GM19463 (cell line): ENCODE measurements at regions not wholly inside any gene's neighbourhood (a gene's known extent, or its start where the extent isn't known, plus 50 kb on each side); places are given as distances from the start of the nearest gene placed in this dataset.
"Not testable (repeated sequence)": the region's sequence is repeated elsewhere in the genome, so short reads cannot be mapped to it uniquely, and the experiment has no call there.

Experiments
- ATAC-seq: cut with Tn5 transposase; IDR thresholded peaks from one replicate; pipeline ENCODE4 v1.9.1; 2021; ENCODE audit warnings: mild to moderate bottlenecking, moderate library complexity; ENCODE audit not compliant: unreplicated experiment

DNA sequence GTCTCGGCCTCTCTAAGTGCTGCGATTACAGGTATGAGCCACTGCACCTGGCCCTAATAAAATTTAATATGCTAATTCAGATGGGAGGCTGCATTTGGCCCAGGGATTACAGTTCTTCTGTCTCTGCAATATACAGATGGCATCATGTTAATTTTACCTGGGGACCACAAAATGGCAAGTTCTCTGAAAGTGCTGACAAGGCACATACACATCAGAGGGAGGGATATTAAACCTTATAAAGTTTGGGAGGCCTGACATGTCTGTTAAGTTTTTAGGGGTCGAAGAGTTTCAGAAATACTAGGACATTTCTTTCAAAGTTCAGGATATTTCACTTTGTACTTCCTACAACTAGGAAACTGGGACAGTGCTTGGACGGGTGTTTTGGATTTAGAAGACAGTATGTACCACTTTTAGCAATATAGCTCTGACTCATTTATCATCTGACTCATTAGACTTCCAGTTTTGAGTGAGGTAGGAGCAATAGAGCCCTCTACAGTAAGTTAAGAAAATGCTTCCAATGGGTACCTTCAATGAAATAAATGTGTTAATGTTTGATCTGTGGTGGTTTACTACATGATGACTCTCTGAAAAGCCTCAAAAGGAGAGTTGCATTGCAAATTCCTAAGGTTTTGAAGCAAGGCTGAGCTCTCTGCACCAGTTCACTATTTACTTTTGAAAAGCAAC, 981.0 kb upstream of the HS3ST1 start:
- no peak for ATAC-seq

DNA sequence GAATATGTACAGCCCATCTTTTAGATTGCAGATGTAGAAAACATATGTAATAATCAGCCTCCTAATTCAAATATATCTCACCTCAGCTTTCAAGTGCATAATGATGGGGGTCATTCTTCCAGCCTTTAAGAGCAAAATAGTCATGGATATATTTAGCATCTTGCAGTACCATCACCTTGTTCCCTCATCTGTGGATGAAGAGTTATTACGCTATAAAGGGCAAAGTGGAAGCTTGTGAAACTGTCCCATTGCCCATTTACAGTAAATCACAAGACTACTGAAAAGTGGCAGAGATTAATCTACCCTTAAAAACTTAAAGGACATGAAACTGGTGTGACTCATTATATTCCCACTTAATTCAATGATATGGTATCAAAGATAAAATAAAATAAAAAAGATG, 979.7 kb upstream of the HS3ST1 start:
- ATAC-seq, result no peak

DNA sequence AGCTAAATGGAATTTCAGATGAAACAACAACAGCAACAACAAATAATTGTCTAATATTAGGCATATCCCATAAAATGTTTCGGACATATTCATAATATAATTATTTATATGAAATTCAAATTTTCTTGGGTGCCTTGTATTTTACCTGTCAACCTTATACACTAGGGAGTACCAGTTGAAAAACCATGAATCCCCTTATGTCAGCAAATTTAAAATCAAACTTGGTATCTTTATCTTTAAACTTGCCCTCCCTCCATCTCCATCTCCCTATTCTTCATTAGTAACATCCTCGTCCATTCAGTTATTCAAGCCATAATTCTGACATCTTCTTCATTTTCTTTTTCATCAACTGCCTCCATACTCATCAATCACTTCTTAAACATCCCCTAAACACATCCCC, 974.5 kb upstream of the HS3ST1 start:
- ATAC-seq, result no peak

DNA sequence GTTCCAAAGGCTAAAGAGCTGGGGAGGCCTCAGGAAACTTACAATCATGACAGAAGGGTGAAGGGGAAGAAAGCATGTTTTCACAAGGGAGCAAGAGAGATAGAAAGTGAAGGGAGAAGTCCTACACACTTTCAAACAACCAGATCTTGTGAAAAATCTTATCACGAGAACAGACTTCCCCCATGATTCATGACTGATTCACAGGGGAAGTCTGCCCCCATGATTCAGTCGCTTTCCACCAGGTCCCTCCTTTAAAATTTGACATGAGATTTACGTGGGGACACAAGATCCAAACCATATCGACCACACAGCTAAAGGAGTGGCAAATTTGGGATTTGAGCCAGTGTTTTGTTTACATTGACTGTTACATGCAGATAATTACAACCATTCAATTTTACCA, 971.1 kb upstream of the HS3ST1 start:
- no peak for ATAC-seq

DNA sequence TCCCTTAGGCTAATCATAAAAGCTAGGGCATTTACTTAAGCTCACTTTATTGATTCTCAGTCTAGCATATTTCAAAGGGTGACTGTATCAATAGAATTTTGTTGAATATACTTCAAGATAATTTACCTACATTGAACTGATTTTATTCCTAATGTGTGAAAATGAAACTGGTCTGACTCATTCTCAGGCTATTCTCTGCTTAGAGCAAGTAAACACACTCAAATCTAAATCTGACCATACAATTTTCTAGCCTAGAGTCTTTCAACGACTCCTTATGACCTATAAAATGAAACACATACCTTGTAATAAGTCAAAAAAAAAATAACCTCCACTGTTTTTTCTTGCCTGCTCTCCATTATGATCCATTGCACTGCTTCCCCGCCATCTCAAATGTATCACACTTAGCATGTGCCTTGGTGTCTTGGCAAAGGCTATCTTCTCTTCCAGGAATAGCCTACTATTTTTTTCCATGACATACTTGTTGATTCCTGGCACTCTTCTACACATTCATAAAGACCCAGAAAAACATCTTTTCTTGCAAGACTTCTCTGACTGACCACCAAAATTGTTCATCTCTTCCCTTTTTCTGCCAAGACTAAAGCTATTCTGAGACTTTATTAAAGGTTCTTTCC, 965.1 kb upstream of the HS3ST1 start:
- no peak for ATAC-seq

DNA sequence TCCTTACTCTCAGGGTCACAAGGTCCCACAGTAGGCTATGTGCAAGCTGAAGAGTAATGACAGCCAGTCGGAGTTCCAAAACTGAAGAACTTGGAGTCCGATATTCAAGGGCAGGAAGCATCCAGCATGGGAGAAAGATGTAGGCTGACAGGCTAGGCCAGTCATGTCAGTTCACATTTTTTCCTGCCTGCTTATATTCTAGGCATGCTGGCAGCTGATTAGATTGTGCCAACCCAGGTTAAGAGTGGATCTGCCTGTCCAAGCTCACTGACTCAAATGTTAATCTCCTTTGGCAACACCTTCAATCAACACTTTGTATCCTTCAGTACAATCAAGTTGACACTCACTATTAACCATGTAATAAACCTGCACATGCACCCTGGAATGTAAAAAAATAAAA, 960.9 kb upstream of the HS3ST1 start:
- ATAC-seq, result no peak

DNA sequence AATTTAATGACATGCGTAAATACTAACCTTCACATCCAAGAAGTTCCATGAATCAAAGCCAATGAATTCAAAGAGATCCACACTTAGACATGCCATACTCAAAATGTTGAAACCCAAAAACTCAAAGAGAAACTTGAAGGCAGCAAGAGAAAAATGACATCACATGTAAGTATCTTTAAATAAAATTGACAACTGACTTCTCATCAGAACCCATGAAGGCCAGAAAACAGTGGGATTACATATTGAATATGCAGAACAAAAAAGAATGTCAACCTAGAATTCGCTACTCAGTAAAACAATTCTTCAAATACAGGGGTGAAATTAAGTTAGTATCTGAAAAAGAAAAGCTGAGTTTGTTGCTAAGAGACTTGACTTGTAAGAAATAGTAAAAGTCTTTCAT, 953.9 kb upstream of the HS3ST1 start:
- ATAC-seq, result no peak

DNA sequence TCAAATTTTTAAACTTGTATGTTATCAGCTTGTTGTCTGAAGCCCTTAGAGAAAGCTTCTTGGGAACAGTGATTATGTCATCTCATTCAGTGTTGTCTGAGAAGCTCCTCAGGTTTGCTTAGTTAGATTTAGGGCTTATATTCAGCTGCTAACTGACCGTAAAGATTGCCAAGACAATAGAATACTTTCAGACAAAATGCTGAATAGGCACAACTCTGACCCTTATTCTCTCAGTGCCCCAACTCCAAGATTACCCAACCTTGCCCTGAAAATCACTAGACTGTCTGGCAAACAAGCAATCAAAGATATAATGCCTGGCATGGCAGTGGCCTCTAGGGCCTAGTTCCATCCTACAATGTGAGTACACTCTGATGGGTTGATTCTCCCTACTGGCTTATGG, 950.5 kb upstream of the HS3ST1 start:
- no peak for ATAC-seq

DNA sequence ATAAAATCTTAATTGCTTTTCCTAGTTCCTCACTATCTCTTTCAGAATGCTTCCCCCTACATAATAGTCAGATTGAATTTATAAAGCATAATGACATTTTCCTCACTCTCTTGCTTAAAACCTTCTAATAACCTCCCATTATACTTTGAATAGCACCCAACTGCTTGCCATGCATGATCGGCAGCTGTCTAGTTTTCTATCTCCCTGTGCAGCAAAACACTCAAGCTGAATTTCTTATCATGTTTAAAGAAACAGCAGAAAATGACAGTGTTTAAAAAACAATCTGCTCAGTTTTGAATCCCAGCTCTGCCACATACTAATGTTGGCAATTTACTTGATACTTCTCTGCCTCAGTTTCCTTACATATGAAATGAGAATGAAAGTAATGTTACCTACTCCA, 947.1 kb upstream of the HS3ST1 start:
- ATAC-seq, result no peak

DNA sequence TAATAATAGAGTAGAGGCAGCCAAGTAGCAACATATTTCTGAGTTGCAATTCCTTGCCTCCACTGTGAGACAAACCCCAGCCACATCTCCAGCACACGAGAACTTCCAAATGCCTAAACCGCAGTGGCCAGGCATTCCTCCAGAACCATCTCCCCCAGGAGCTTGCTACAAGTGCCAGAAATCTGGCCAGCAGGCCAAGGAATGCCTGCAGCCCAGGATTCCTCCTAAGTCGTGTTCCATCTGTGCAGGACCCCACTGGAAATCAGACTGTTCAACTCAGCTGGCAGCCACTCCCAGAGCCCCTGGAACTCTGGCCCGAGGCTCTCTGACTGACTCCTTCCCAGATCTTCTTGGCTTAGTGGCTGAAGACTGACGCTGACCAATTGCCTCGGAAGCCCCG, 937.2 kb upstream of the HS3ST1 start:
- not testable (repeated sequence) for ATAC-seq

DNA sequence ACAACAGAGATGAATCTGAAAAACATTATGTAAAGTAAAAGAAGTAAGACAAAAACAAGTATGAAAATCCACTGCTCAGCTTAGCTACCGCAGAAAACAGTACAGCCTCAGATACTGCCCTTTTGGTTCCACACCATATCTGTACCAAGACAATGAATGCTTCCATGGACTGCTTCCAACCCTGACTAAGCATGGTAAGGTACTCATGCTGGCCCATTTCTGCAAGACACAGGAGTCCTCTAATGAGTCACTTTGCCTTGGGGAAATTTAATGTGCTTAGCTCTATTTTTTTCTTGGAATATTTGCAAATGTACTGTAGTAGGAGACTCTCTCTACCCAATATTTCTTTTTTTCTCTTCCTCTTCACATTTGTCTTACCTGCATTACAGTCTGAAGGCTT, 931.7 kb upstream of the HS3ST1 start:
- no peak for ATAC-seq

DNA sequence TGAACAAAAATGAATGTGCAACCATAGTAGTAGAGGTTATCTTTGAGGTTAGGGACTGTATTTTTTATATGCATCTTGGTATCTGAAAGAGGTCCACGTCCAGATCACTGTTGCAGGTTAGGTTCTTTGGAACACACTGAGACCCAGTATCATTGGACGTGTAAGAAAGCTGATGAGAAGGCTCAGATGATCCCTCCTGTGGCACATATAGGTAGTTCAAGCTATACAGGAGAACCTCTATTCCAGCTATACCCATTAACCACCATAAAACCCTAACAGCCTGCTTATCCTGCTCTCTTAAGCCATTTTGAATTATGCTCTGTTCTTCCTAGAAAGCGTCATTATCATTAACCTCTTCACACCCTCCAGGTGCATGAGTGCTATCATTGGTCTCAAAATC, 930.7 kb upstream of the HS3ST1 start:
- ATAC-seq, result no peak

DNA sequence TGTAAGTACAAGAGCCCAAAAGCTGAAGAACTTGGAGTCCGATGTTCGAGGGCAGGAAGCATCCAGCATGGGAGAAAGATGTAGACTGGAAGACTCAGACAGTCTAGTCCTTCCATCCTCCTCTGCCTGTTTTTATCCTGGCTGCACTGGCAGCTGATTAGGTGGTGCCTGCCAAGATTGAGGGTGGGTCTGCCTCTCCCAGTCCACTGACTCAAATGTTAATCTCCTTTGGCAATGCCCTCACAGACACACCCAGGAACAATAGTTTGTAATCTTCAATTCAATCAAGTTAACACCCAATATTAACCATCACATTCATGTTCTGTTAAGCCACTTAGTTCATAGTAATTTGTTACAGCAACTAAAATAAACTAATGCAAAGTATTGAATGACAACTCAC, 904.4 kb upstream of the HS3ST1 start:
- not testable (repeated sequence) for ATAC-seq

DNA sequence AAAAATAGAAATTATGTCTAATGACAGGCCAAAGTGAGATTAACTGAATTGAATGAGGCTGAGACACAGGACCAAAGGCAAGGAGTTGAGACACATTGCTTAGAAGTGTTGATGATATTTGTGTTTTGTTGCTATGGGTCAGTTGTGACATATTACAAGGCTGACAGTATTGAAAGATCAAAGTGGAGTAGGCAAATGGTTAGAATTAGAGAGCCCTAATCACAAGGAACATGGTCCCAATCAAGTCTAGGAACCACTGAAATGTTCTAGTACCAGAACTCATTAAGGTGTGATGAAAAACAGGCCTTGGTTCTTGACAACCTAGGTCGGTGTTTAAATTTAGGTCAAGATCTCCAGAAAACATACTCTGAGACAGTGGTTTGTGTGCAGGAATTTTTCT, 896.3 kb upstream of the HS3ST1 start:
- no peak for ATAC-seq

DNA sequence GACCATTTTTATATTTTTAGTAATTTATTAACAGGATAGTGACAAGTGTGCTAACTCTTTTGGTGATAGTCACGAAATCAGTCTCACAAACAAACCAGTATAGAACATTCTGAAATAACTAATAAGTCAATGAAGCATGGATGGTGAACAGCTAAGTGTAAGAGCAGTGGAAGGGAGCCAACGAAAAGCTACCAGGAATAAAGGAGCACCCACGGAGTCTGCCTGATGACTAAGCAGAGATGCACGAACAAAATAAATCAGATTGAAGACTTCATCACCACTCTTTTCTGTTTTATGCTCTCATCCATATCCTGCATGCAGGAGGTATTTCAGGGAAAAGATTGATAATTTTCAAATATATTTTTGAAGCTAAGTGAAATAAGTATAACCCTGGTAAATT, 891.1 kb upstream of the HS3ST1 start:
- ATAC-seq, result no peak

DNA sequence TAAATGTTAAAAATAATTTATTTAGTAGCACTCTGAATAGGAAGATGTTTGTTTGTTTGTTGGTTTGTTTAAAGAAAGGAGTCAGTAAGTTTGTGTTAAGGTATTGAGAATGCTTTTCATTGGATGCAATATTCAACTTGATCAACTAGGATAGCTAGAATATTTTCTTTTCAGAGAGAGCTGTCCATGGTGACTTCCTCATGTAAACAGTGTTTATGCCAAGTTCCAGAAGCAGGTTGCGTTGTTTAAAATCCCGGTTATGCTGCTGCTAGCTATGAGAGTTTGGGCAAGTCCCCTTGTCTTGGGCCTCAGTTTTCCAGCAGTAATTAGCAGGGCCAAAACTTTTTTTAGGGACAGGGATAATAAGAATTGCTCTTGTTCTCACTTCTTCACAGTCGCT, 876.2 kb upstream of the HS3ST1 start:
- no peak for ATAC-seq

DNA sequence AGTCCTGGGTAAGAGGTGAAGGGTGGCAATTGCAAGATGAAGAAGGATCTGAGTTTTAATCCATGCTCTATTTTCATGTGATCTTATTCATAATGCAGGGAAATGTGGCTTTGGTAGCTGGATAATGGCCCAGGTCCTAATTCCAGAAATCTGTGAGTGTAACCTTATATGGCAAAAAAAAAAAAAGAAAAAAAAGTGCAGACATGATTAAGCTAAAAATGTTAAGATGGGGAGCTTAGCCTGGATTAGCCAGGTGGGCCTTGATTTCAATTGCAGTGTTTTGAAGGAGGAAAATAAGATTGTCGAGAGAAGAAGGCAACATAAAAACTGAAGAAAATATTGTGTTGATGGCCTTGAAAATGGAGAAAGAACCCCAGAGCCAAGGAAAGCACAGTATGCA, 867.7 kb upstream of the HS3ST1 start:
- no peak for ATAC-seq

DNA sequence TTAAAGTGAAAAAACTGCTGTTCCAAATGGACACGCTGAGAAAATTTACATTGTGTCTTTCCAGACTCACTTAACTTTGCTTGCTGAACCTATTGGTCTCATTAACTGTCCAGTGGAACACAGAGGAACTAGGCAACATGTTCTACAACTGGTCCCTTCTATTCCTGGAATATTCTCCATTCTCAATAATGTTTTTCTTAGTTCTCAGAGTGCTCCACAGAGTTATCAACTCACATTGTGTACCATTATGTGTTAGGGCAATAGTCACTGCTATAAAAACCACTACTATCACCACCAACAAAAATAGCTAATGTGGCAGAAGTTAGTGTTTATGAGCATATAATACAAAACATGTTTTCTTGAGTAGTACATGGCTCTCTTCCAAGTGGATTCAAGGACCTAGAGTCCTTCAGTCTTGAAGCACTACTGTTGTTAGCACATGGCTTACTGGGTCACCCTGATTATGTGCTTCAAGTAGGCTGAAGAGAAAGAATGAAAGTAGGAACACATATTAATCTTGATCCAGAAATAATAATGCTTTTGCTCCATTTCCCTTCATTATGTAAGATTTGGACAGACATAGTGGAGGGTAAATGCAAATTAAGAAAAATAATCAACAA, 865.3 kb upstream of the HS3ST1 start:
- ATAC-seq, result no peak

DNA sequence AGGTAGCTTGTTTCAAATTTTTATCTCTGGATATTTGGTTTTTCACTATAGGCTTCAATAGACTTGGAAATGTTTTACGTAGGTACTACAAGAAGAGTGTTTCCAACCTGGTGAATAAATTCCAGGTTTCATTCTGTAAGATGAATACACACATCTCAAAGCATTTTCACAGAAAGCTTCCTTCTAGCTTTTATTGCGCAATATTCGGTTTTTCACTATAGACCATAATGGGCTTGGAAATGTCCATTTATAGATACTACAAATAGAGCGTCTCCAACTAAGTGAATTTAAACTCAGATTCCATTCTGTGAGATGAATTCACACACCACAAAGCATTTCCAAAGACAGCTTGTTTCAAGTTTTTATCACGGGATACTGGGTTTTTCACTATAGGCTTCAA, 857.7 kb upstream of the HS3ST1 start:
- no peak for ATAC-seq

DNA sequence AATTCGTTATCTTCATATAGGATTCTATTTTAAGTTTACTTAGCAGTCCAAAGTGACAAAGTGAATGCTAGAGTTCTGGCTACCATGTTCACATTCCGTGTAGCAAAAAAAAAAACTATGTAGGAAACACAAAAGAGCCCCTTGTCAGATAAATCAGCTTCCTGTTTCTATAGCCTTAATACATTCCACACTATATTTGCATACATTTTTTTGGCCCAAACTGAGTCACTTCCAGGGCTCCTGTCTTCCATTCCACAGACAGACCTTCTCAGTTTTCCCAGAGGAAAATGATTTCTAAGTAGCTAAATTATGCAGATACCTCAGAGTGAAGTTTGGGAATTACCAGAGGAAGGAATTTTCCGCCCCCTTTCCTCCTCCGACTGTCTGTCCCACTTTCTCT, 841.9 kb upstream of the HS3ST1 start:
- no peak for ATAC-seq

DNA sequence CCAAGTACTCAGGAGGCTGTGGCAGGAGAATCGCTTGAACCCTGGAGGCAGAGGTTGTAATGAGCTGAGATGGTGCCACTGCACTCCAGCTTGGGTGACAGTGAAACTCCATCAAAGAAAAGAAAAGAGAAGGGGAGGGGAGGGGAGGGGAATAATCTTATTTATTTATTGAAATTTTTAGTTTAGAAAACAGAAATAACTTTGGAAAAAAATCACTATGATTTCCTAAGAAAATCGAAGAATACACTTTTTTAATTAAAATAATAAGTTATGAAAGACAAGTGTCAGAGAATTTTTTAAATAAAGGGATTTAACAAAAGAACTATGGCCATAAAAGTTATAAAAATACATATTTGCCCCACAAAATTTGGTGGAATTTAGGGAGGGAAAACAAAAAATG, 836.9 kb upstream of the HS3ST1 start:
- ATAC-seq, result no peak

DNA sequence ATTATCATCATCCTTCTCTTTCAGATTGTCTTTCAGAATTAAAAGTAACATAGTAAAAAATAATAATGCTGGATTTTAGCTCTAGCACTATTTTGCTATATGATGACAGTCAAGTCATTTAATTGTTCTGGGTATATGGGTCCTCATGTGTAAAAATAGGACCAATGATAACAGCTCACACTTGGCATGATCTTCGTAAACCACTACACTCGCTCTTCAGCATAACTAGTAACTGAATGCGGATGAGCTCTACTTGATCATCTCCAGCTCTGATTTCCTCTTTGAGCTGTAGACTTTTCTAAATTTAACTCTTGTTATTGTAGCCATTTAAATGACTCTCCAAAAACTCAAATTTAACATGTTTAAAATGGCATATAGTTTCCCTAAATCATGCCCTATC, 831.8 kb upstream of the HS3ST1 start:
- ATAC-seq, result no peak

DNA sequence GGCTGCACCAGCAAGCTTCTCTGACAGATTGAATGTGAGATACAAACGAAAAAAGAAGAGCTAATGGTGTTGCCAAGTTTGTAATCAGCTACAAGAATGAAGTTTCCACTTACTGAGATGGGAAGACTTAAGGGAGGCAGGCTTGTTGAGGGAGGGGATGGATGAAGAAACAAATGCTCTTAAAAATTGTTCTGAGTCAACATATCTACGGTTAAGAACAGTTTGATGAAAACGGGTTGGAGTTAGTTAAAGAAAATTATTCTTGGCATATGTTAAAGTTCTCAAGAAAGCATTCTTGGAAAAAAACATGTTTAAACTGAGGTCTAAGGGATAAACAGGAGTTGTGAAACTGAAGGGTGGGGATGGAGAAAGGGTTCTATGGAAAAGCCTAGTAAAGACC, 816.3 kb upstream of the HS3ST1 start:
- no peak for ATAC-seq
